Fibroblast of lung (primary cell): ENCODE measurements at regions not wholly inside any gene's neighbourhood (a gene's known extent, or its start where the extent isn't known, plus 50 kb on each side); places are given as distances from the start of the nearest gene placed in this dataset.

Experiments used
- CTCF ChIP-seq, 2 donors: IDR thresholded peaks in 1 of 2; conservative IDR thresholded peaks in 1 of 2; 1 replicate in 1 of 2; 2 replicates in 1 of 2; pipeline ENCODE4 v1.5.1; 2011 to 2012; ENCODE audit warnings: low read length in 2 of 2, control low read depth in 1 of 2, inconsistent platforms in 1 of 2, low read depth in 1 of 2, mild to moderate bottlenecking in 1 of 2
- EZH2 ChIP-seq: IDR thresholded peaks from 2 replicates; pipeline ENCODE4 v1.5.1; 2012; ENCODE audit warnings: low read length, control low read depth, mild to moderate bottlenecking; ENCODE audit errors: missing control alignments

- TF ChIP-seq CTCF (conservative IDR thresholded peaks at IDR 0.05 in 1 of 2, IDR thresholded peaks at IDR 0.05 in 1 of 2; ENCODE audit: low read depth in 1 of 2, low read length in 2 of 2) (no peak), EZH2 (no peak)
Observed at GRCh38 chr9:119758990-119759389, 389.8 kb upstream of the BRINP1 start.
